G401 (cell line): ENCODE measurements at regions not wholly inside any gene's neighbourhood (a gene's known extent, or its start where the extent isn't known, plus 50 kb on each side); places are given as distances from the start of the nearest gene placed in this dataset.
"Not testable (repeated sequence)": the region's sequence is repeated elsewhere in the genome, so short reads cannot be mapped to it uniquely, and the experiment has no call there.

Source experiments
- DNase-seq: peaks from one replicate; pipeline ENCODE4 v3.0.0-alpha.2; 2015; ENCODE audit warnings: low spot score
- in situ Hi-C: cut with HindIII; loops from 2 replicates; pipeline ENCODE4 v1.10.0; 2016; ENCODE audit warnings: low sequenced_read_pairs, mixed read lengths

DNA sequence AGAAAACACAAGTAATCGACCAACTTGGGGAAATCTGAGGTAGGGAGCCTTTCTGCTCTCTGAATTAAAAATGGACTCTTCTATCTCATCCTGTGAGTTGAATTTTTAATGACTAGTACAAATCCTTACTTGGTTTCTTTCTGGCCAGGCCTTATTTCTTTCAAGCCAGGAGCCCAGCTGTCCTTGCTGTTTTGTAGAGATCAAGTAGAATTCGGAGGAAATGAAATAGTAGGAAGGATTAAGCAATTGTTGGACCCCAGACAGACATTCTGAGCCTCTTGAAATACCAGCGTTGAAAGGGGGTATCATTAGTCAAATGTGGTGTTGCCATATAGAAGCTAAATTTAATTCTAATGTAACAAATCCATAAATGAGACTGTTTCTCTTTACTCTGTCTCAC is 53.7 kb upstream of the SMIM15 start:
- no peak for DNase-seq
- in situ Hi-C loops: no loop called here

DNA sequence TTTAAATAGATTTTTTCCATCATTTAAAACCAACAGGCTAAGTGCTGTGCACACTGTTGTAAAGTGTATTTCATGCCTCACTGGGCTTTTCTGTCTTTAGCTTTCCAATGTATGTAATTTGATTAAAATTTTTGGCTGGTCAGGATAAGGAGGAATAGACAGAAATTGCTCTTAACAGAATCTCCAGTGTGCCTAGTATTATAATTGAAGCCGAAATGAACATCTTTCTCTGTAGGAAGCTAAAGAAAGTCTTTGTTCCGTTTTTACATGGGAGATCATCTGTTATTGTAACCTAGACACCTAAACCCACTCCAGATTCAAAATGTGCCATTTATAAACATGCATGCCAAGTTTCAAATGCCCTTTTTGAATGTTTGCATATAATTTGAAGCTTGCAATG is 54.5 kb upstream of the SMIM15 start:
- DNase-seq: no peak
- in situ Hi-C loops: no loop called here

DNA sequence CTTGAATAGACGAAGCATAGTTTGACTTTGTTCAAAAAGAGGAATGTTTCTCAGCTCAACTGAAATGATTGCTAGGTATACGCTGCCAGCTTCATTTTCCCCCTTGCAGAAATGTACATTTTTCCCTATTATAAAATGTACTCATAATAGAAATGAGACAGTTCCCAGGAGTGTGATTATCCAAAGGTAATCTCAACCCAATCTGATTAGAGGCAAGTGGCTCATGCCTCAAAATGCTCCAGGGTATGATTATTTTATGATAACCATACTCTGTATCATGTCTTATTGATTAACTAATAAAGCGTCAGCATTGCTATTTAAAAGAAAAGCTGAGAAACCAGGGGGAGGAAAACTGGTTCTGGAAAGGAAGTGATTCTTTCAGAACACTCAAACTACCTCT is 54.9 kb upstream of the SMIM15 start:
- in situ Hi-C loops: no loop called here
- DNase-seq: no peak

DNA sequence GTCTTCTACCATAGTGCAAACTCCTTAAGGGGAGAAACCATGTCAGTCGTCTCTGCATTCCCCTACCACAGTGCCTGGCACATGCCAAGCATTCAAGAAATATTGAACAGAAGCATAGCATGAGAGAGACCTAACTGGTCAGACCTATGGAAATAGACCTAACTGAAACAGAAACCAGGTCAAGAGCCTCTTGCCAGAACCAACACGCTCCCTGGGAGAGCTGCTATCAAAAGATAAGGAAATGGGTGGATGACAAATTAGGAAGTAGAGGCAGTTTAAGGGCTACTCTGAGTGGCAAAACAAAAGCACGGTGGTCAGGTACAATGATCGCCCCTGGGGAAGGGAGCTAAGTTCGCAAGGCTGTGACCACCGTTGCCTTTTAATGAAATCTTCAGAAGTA is 66.0 kb upstream of the SMIM15 start:
- in situ Hi-C loops: no loop called here
- no peak for DNase-seq

DNA sequence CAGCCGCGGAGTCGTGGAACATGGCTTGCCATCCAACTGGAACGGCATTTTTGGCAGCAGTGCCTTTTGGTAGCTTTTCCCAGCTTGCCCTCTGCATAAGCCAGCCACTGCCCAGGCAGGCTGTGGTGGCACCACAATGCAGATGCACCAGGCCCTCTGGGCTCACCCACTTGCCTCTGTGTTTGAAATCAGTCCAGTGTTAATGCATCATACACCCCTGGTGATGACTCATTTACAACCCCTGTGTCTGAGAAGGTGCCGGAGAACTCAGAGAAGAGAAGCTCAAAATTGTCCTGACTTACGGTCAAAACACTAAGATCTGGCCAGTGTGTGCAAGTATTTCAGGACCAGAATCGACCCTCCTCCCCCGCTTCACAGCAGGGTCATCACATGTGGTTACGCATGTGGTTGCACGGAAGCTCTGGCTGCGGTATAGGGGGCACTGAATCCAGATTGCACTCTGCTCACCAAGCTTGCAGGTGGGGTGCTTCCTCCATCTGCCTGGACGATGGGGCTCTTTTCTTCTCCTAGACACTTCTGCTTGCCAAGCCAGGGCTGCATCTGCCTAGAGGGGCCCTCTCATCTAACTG is 66.5 kb upstream of the SMIM15 start:
- DNase-seq: peak; percentile 11
- in situ Hi-C loops: no loop called here

DNA sequence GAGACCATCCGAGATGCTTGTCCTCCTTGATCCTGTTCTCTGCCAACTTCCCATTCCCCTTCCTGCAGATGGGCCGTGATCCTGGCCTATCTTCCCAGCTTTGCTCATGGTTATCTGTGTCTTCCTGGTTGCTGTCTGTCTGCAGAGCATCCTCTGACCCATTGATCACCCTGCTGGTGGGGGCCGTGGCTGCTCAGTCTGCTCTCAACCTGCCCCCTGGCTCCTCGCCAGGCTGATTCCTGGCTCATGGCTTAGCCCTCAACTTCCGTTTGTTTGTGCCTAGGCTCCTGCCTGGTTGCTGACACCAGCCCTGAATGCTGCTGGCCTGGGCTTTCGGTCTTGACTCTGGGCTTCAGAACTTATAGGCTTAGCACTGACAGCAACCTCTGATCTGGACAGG is 67.1 kb upstream of the SMIM15 start:
- no peak for DNase-seq
- in situ Hi-C loops: no loop called here

DNA sequence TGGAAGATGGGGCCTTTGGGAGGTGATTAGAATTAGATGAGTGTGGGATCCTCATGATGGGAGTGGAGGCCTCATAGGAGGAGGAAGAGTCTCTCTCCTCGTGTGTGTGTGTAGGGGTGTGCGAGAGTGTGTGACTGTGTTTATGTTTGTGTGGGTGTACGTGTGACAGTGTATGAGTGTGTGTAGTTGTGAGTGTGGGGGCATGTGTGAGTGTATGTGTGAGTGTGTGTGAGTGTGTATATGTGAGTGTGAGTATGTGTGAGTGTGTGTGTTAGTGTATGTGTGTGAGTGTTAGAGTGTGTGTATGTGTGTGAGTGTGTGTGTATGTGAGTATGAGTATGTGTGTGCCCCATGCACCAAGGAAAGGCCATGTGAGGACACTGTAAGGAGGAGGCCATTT is 68.2 kb upstream of the SMIM15 start:
- DNase-seq: no peak

DNA sequence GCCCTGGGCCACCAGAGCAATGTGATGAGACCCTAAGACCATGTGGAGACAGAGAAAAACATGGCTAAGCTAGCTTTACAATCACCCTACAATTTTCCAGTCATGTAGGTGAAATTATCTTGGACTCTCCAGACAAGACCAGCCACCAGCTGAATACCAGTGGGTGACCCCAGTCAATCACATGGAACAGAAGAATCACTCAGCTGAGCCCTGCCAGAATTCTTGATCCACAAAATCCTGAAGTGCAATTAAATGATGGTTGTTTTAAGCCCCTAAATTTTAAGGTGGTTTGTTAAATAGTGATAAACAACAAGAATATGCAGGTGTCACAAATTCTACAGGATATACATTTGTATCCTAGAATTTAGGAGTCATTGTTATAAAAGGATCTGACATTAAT is 69.5 kb upstream of the SMIM15 start:
- DNase-seq: no peak
- in situ Hi-C loops: no loop called here

More for the DNA sequence above, 68.2 kb upstream of the SMIM15 start:
- in situ Hi-C loops: no loop called here

DNA sequence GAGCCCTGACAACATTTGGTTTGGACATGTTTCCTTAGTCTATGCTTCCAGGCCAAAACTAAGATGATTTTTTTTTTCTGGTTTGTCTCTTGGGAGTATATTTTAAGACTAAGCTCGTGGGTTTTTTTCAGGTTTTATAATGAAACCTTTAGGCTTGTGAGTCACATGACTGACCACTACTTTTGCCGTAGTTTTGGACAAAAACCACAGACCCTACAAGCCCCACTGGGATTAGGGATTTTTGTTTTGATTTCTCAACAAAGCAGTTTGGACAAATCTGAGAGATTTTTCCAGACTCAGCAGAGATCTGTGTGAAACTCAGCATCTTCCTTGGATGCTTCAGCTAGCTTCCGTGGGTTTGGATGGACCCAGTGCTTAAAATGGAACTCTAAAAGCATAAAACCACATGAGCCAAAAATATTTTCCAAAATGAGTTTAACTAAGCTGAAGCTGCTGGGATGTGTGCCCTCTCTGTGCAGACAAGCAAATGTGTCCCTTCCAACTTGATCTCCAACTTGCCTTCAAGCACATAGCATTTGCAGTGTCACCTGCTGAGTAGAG is 70.3 kb upstream of the SMIM15 start:
- DNase-seq: no peak
- in situ Hi-C loops: no loop called here

DNA sequence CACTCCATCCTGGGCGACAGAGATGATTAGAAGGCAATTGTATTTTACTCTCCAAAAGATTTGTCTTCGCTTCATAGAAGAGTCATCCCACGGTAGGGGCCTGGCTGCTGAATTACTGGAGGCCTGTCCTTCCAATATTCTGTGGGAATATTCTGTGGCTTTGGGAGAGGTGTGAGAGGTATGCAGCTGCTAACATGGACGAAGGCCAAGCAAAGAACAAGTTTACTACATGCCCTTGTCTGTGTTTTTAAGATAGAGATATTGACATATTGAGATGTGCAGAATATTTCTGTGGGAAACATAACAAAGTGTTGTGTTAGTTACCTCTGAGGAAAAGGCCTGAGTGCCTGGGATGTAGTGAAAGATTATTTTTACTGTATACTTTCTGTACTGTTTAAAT is 71.8 kb upstream of the SMIM15 start:
- DNase-seq: no peak
- in situ Hi-C loops: no loop called here

DNA sequence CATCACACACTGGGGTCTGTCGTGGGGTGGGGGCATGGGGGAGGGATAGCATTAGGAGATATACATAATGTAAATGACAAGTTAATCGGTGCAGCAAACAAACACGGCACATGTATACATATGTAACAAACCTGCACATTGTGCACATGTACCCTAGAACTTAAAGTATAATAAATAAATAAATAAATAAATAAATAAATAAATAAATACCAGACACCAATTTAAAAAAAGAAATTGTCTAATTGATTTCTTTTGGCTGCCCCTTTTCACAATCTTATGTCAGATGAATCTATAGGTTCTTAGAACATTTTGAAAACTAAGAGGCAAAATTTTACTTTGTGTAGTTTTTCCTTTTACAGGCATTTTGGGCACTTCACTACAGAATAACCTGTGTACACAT is 74.4 kb upstream of the SMIM15 start:
- in situ Hi-C loops, DNase-seq: not testable (repeated sequence)

DNA sequence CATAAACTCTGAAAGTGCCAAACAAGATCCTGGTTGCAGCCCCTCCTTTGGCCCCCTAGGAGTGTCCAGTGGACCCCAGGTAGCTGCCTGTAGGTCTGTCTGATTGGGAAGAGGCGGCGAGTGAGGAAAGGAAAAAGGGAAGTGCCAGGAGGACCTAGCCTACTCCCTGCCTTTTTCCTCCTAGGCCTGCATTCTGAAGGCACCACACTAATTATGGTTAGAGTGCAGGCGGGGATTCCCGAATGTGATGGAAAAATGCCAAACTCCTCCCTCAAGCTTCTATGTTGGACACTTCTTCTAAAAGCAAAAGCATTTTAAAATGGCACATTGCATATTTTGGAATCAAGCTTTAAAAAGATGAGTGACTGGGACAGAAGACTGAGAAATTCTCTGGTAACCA is 83.2 kb upstream of the SMIM15 start:
- DNase-seq: no peak
- in situ Hi-C loops: no loop called here

DNA sequence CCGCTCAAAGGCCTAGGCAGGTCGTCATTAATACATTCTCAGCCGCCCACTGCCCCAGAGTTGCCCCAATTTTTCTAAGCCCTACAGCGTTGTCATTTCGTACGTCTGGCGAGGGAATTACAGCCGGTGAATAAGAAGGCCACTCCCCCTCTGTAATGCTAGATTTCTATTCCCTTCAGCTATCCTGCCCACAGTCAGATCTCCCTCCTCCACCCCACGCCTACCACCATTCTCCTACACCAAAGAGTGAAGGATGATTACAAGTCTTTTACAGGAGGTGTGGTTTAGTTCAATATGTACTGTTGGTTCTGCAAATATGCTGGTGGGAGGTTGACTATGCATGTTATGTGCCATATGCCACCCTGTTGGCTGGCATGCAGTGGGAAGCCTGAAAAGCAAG is 83.7 kb upstream of the SMIM15 start:
- in situ Hi-C loops: no loop called here
- DNase-seq: peak; percentile 14

DNA sequence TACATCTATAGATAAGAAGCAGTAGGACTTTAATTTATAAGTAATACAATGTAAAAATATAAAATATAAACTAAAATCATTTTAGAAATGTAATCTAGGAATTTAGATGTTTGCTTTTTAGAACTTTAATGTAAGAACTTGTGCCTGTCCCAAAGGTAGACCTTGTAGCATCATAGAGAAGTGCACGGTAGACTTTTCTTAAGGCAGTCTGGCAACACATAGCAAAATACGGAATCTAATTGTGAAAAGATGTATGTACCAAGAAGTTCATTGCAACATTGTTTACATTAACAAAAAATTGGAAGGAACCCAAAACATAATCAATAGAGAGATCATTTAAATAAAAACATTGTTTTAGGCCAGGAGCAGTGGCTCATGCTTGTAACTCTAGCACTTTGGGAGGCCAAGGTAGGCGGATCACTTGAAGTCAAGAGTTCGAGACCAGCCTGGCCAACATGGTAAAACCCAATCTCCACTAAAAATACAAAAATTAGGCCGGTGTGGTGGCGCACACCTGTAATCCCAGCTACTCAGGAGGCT is 84.6 kb upstream of the SMIM15 start:
- DNase-seq: no peak
- in situ Hi-C loops: no loop called here

DNA sequence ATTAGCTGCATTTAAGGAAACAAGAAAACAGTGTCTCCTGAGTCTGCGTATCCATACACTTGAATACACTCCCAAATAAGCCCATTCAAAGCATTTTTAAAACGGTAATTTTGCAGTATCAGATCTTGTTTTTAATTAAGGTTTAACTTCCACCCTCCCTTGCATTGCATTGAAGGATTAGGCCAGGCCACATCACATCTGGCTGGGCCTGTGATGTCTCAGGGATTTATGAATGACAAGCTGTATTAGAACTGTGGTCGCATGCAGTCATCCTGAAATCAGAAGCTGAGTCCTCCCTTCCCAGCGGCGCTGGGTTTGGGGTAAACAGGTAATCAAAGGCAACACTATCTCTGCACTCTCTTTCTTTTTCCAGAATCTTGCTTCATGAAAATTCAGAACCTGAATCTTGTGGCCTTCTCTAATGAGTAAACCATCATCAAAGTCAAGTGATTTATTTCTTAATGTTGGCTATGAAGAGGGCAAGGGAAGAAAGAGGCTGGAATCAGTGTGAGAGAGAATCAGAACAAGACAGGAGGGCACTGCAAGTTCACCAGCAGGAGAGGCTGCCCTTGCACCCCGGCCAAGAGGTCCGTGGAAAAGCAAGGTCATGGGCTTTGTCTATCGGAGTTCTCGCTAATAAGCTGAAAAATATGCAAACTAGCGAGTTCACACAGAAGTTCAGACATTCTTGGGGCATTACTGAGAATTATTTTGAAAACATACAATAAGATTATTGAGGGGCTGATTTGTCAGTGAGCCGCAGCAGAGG is 80.0 kb upstream of the ZSWIM6 start:
- in situ Hi-C loops: no loop called here
- DNase-seq: no peak

DNA sequence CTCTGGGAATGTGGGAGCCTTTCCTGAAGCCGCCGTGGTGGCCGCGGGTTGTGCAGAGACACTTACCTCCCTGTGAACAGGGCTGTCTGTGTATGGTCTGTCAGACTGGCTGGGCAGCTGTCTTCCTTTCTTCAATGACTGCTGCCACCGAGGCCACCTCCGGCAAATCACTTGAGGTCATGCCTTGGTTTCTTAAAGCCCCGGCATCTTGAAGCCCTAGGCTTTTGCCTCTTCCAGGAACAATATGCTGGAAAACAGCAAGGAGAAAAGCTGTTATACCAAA is 79.5 kb upstream of the ZSWIM6 start:
- DNase-seq: no peak
- in situ Hi-C loops: no loop called here

DNA sequence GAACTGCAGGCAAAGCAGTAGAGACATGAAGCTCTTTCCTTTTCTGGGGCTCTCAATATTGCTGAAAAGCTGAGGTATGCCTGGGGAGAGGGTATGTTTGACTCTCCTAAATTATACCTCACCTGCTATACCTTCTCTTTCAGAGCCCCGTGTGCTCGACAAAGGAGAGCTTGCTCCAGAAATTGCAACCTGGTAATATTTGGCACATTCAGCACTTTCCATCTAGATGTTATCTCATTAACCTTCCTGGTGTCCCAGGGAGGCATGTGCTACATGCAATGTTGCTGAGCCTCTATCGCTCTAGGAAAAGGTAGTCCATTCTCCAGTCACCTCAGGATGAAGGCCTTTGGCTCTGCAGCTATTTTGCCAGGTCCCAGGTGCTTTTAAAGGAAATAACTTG is 78.5 kb upstream of the ZSWIM6 start:
- in situ Hi-C loops: no loop called here
- DNase-seq: no peak

DNA sequence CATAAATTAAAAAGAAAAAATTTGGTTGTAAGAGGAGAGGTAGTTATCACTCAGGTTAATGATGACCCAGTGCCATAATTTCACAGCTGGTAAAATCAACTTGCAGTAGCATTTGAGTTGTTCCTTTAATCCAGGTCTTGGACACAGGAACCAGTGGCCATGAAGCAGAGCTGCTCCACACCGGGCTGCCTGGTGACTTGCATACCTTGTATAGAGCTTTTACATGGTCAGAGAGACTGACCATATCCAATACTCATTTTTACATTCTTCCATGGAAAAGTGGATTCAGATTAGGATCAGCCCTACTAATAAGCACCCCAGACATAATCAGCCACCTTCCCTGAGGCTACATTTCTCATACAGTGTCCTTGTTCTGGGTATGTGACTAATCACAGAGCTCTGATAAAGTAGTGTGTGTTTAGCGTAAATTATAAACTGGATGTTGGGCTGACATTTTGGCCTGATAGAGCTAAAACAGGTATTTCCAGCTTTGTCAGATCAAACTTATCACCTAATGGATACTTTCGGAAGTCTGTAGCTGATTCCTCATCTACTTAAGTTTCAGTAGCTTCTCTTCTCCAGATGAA is 77.0 kb upstream of the ZSWIM6 start:
- in situ Hi-C loops: no loop called here
- DNase-seq: no peak

DNA sequence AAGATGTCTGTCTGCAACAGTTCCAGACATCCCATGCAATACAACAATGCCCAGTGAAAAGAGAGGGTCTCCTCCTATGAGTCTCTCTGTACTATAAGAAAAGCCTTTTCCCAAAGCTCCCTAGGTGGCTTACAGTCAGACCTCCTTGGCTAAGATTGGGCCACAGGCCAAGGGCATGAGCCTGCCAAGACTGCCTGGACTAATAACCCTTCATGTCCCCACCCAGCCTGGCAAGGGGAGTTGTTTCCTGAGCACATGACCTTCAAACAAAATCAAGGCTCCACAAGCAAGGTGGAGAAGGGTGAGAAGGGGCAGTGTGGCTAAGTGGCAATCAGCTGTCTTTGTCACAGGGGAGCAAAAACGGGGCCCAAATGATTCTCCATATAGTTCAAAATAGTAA is 75.6 kb upstream of the ZSWIM6 start:
- in situ Hi-C loops: no loop called here
- no peak for DNase-seq

DNA sequence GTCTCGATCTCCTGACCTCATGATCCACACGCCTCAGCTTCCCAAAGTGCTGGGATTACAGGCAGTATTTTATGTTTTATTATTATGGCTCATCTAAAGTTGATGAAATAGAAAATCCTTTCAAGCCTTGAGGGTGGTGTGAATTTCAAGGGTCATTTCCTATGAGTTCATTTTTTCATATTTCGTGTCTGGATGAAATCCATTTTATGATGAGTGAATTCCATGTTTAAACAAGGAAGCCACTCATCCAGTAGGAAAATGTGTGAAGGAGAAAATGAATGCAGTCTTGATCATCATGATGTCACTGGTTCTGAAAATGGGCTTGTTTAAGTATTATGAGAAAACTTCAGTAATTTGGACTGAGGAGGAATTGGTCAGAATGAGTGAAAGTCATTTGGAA is 74.6 kb upstream of the ZSWIM6 start:
- no peak for DNase-seq
- in situ Hi-C loops: no loop called here

DNA sequence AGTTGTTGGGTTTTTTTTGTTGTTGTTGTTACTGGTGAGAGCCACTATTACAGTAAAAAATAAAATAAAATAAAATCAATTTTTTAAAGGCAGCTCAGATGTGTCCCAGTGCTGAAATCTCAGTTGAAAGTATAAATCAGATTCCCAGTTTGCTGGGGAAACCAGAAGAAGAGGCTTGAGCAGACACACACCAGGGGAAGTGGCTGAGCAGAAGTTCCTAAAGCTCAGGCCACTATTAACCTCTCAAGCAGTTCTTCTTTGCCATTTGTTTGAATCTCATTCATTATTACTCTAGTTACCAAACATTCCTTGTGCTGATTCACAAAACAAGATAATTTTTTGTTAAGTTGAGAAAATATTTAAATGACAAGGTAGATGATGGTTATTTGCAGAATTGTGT is 70.9 kb upstream of the ZSWIM6 start:
- DNase-seq: no peak
- in situ Hi-C loops: no loop called here
